GM19468 (cell line): ENCODE measurements at regions not wholly inside any gene's neighbourhood (a gene's known extent, or its start where the extent isn't known, plus 50 kb on each side); places are given as distances from the start of the nearest gene placed in this dataset.

ENCODE experiments used
- ATAC-seq: cut with Tn5 transposase; IDR thresholded peaks from one replicate; pipeline ENCODE4 v1.9.1; 2021; ENCODE audit warnings: mild to moderate bottlenecking, moderate library complexity, moderate number of reproducible peaks; ENCODE audit not compliant: unreplicated experiment; ENCODE audit errors: extremely low read depth

- ATAC-seq = no peak
Measured at GRCh38 chr9:107750741-107751566, 261.4 kb upstream of the KLF4 start.

GRCh38 chr9:107749787-107750444, 260.3 kb upstream of the KLF4 start:
- no peak for ATAC-seq

GRCh38 chr9:107744873-107745272, 255.3 kb upstream of the KLF4 start:
- no peak for ATAC-seq

- ATAC-seq = no peak
Measured at GRCh38 chr9:107742531-107743309, 253.2 kb upstream of the KLF4 start.

GRCh38 chr9:107740088-107740980, 250.8 kb upstream of the KLF4 start:
- no peak for ATAC-seq

- no peak for ATAC-seq
Measured at GRCh38 chr9:107739601-107740082, 250.1 kb upstream of the KLF4 start.

- ATAC-seq = no peak
Measured at GRCh38 chr9:107738789-107739188, 249.2 kb upstream of the KLF4 start.

GRCh38 chr9:107737987-107738743, 248.6 kb upstream of the KLF4 start:
- no peak for ATAC-seq

GRCh38 chr9:107737610-107737986, 248.0 kb upstream of the KLF4 start:
- no peak for ATAC-seq

GRCh38 chr9:107735821-107736220, 246.3 kb upstream of the KLF4 start:
- ATAC-seq = no peak

GRCh38 chr9:107734256-107735013, 244.9 kb upstream of the KLF4 start:
- ATAC-seq = no peak

GRCh38 chr9:107733523-107733894, 243.9 kb upstream of the KLF4 start:
- no peak for ATAC-seq

GRCh38 chr9:107732781-107733522, 243.4 kb upstream of the KLF4 start:
- no peak for ATAC-seq

- no peak for ATAC-seq
Measured at GRCh38 chr9:107731115-107731762, 241.7 kb upstream of the KLF4 start.

GRCh38 chr9:107730666-107731065, 241.1 kb upstream of the KLF4 start:
- no peak for ATAC-seq

- ATAC-seq = no peak
Measured at GRCh38 chr9:107727086-107727780, 237.7 kb upstream of the KLF4 start.

GRCh38 chr9:107723015-107723414, 233.4 kb upstream of the KLF4 start:
- no peak for ATAC-seq
